H1 (cell line): ENCODE measurements at regions not wholly inside any gene's neighbourhood (a gene's known extent, or its start where the extent isn't known, plus 50 kb on each side); places are given as distances from the start of the nearest gene placed in this dataset.

ENCODE experiments used
- CTCF ChIA-PET: fragments of 300-600 bp; sonication (Branson Sonifier 250); formaldehyde crosslinking; loops from one replicate; lab custom pipeline; 2021; ENCODE audit not compliant: partially characterized antibody; lab: Charles Lee
- POLR2A ChIA-PET: fragments of 300-600 bp; sonication (Branson Sonifier 250); formaldehyde crosslinking; loops from one replicate; lab custom pipeline; 2021; ENCODE audit warnings: inconsistent platforms; ENCODE audit not compliant: partially characterized antibody; lab: Charles Lee
- DNase-seq, 2 experiments: peaks; one replicate each; pipeline versions ENCODE4 v3.0.0 to v3.0.0-alpha.2; 2010 to 2022; ENCODE audit warnings: low spot score in 2 of 2, low read depth in 1 of 2, mixed read lengths in 1 of 2
- FAIRE-seq: peaks from 2 replicates; lab custom pipeline; 2011; peaks lifted over from hg19 to GRCh38; lab: Jason Lieb, UNC
- H2AFZ ChIP-seq: 2 replicates; pipeline ENCODE4 v1.8.1; 2012; ENCODE audit warnings: low read length, inconsistent platforms
- H2AK5ac ChIP-seq: 2 replicates; pipeline ENCODE4 v1.6.1; 2013; ENCODE audit warnings: low read depth, low read length
- H2BK120ac ChIP-seq: replicated peaks from 2 replicates; pipeline ENCODE3; 2013; ENCODE audit warnings: low read depth, low read length, inconsistent platforms
- H2BK12ac ChIP-seq: 2 replicates; pipeline ENCODE4 v1.6.1; 2013; ENCODE audit warnings: low read depth, low read length
- H2BK15ac ChIP-seq: 2 replicates; pipeline ENCODE4 v1.6.1; 2013; ENCODE audit warnings: low read length
- H2BK20ac ChIP-seq: 2 replicates; pipeline ENCODE4 v1.6.1; 2013; ENCODE audit warnings: low read length
- H2BK5ac ChIP-seq: 2 replicates; pipeline ENCODE4 v1.6.1; 2013; ENCODE audit warnings: low read depth, low read length
- H3K14ac ChIP-seq: 2 replicates; pipeline ENCODE4 v1.6.1; 2013; ENCODE audit warnings: inconsistent platforms; ENCODE audit not compliant: insufficient read length
- H3K18ac ChIP-seq: 2 replicates; pipeline ENCODE4 v1.6.1; 2013; ENCODE audit warnings: low read length; ENCODE audit errors: extremely low read depth
- H3K23ac ChIP-seq: 2 replicates; pipeline ENCODE4 v1.6.1; 2013; ENCODE audit warnings: inconsistent platforms; ENCODE audit not compliant: insufficient read length
- H3K23me2 ChIP-seq: 2 replicates; pipeline ENCODE4 v1.6.1; 2013; ENCODE audit warnings: low read depth, low read length
- H3K27ac ChIP-seq: 2 replicates; pipeline ENCODE4 v1.6.1; 2011; ENCODE audit warnings: low read depth, low read length, inconsistent platforms
- H3K27me3 ChIP-seq, 4 experiments: replicated peaks in 1 of 4; 1 replicate in 1 of 4; 2 replicates in 3 of 4; pipeline versions ENCODE4 v1.6.1 to v1.8.1; 2011 to 2013; ENCODE audit warnings: low read length in 3 of 4, mild to moderate bottlenecking in 3 of 4, inconsistent platforms in 2 of 4, mixed read lengths in 2 of 4, moderate library complexity in 1 of 4; ENCODE audit not compliant: control insufficient read depth in 3 of 4, insufficient read depth in 3 of 4; ENCODE audit errors: extremely low read depth in 1 of 4
- H3K36me3 ChIP-seq, 4 experiments: 2 replicates each; pipeline versions ENCODE4 v1.6.1 to v1.8.1; 2011 to 2013; ENCODE audit warnings: mild to moderate bottlenecking in 4 of 4, low read length in 3 of 4, moderate library complexity in 2 of 4, control low read depth in 1 of 4, inconsistent platforms in 1 of 4; ENCODE audit not compliant: insufficient read depth in 4 of 4, control insufficient read depth in 2 of 4
- H3K4ac ChIP-seq: replicated peaks from 2 replicates; pipeline ENCODE3; 2013; ENCODE audit warnings: low read length, low read depth, mixed read lengths, inconsistent platforms; ENCODE audit not compliant: insufficient read length
- H3K4me1 ChIP-seq, 4 experiments: replicated peaks in 1 of 4; 1 replicate in 1 of 4; 2 replicates in 3 of 4; pipeline versions ENCODE4 v1.6.1 to v1.8.1; 2011 to 2013; ENCODE audit warnings: low read length in 3 of 4, inconsistent platforms in 2 of 4, mixed read lengths in 1 of 4; ENCODE audit not compliant: insufficient read depth in 4 of 4, control insufficient read depth in 3 of 4
- H3K4me2 ChIP-seq, 2 experiments: 2 replicates each; pipeline versions ENCODE4 v1.6.1 to v1.8.1; 2011 to 2013; ENCODE audit warnings: low read depth in 2 of 2, low read length in 2 of 2, control low read depth in 1 of 2, inconsistent platforms in 1 of 2, mild to moderate bottlenecking in 1 of 2; ENCODE audit not compliant: insufficient read depth in 1 of 2
- H3K4me3 ChIP-seq, 4 experiments: fragments of 200-600, 300-600 bp in 1 of 4; sonication (generic), shearing (Covaris generic), sonication (Bioruptor Twin) in 1 of 4; 2 replicates each; pipeline versions ENCODE4 v1.5.1 to v1.8.1; 2011 to 2016; ENCODE audit warnings: low read length in 4 of 4, low read depth in 3 of 4, control low read depth in 2 of 4, inconsistent platforms in 2 of 4, mild to moderate bottlenecking in 2 of 4, mixed read lengths in 1 of 4, moderate library complexity in 1 of 4; ENCODE audit not compliant: insufficient read depth in 2 of 4; ENCODE audit errors: extremely low read depth in 1 of 4
- H3K56ac ChIP-seq: replicated peaks from 2 replicates; pipeline ENCODE3; 2013; ENCODE audit warnings: low read depth, mild to moderate bottlenecking, mixed read lengths, low read length, inconsistent platforms; ENCODE audit not compliant: insufficient read length
- H3K79me1 ChIP-seq: 2 replicates; pipeline ENCODE4 v1.6.1; 2013; ENCODE audit warnings: low read depth, low read length, control low read depth
- H3K79me2 ChIP-seq, 2 experiments: 2 replicates each; pipeline versions ENCODE4 v1.6.1 to v1.8.1; 2012 to 2013; ENCODE audit warnings: low read length in 2 of 2, mild to moderate bottlenecking in 2 of 2, inconsistent platforms in 1 of 2; ENCODE audit not compliant: insufficient read depth in 2 of 2, control insufficient read depth in 1 of 2
- H3K9ac ChIP-seq, 4 experiments: replicated peaks in 1 of 4; 1 replicate in 1 of 4; 2 replicates in 3 of 4; pipeline versions ENCODE4 v1.6.1 to v1.8.1; 2011 to 2013; ENCODE audit warnings: low read depth in 3 of 4, low read length in 3 of 4, control low read depth in 2 of 4, mild to moderate bottlenecking in 2 of 4, moderate library complexity in 2 of 4, inconsistent platforms in 1 of 4; ENCODE audit errors: extremely low read depth in 1 of 4
- H3K9me3 ChIP-seq, 2 experiments: 2 replicates each; pipeline versions ENCODE4 v1.6.1 to v1.8.1; 2012 to 2013; ENCODE audit warnings: mild to moderate bottlenecking in 2 of 2, moderate library complexity in 2 of 2, control low read depth in 1 of 2, inconsistent platforms in 1 of 2, low read depth in 1 of 2, low read length in 1 of 2, mixed read lengths in 1 of 2; ENCODE audit not compliant: insufficient read depth in 2 of 2
- H4K20me1 ChIP-seq, 2 experiments: replicated peaks in 1 of 2; 2 replicates each; pipeline versions ENCODE3 to v1.8.1; 2011 to 2013; ENCODE audit warnings: inconsistent platforms in 2 of 2, low read length in 2 of 2, mild to moderate bottlenecking in 1 of 2; ENCODE audit not compliant: insufficient read depth in 2 of 2, control insufficient read depth in 1 of 2
- H4K5ac ChIP-seq: 2 replicates; pipeline ENCODE4 v1.6.1; 2013; ENCODE audit warnings: low read length, low read depth, mixed read lengths, inconsistent platforms; ENCODE audit not compliant: insufficient read length
- H4K8ac ChIP-seq: 2 replicates; pipeline ENCODE4 v1.8.0; 2013; ENCODE audit warnings: mild to moderate bottlenecking, moderate library complexity, low read length, inconsistent platforms; ENCODE audit not compliant: insufficient read depth; ENCODE audit errors: extremely low read depth
- H4K91ac ChIP-seq: replicated peaks from 2 replicates; pipeline ENCODE3; 2013; ENCODE audit warnings: low read length, mixed read lengths, inconsistent platforms; ENCODE audit not compliant: insufficient read length
- CBX5 ChIP-seq: fragments of 300-800, 300-1000 bp; sonication (generic); IDR thresholded peaks from 2 replicates; pipeline ENCODE4 v1.7.1; 2016; ENCODE audit warnings: antibody characterized with exemption, low read length, low read depth
- WGBS, 2 experiments: shearing (Covaris generic) in 1 of 2; methylation state at CpG; one replicate each; pipeline versions ENCODE4 v1.1.6 to v1.1.7; 2013 to 2015; ENCODE audit warnings: low lambda C conversion rate in 2 of 2, mixed read lengths in 2 of 2, inconsistent platforms in 1 of 2, low coverage in 1 of 2, missing lambda C conversion rate in 1 of 2; ENCODE audit not compliant: insufficient replicate concordance in 2 of 2, insufficient coverage in 1 of 2, insufficient read length in 1 of 2; ENCODE audit errors: extremely low coverage in 1 of 2, missing lambda C conversion rate in 1 of 2; 5-methylcytosine and 5-hydroxymethylcytosine counted together

- FAIRE-seq (no peak), DNase-seq (no peak)
- Histone ChIP-seq H3K23me2 (no peaks in the 10 kb centered on the region), H3K56ac (no peak overlapping the region), H2BK120ac (no peak overlapping the region), H3K23ac (no peak overlapping the region), H2AFZ (no peak overlapping the region), H3K79me2 (no peaks in the 10 kb centered on the region), H4K8ac (no peak overlapping the region), H3K27me3 (peaks cover 0 to 1% (median 0%) of the 10 kb centered on the region in 4 experiments; a peak in 1 of 7 replicates), H3K18ac (no peak overlapping the region), H2BK20ac (no peak overlapping the region), H3K4ac (no peak overlapping the region), H3K4me3 (no peak overlapping the region), H3K9ac (no peak overlapping the region), H2BK5ac (no peak overlapping the region), H3K79me1 (no peaks in the 10 kb centered on the region), H3K9me3 (no peaks in the 10 kb centered on the region), H2BK15ac (no peak overlapping the region), H3K27ac (no peak overlapping the region), H3K14ac (no peak overlapping the region), H3K36me3 (no peaks in the 10 kb centered on the region), H4K91ac (no peak overlapping the region), H3K4me1 (no peaks in the 10 kb centered on the region), H2AK5ac (no peak overlapping the region), H3K4me2 (no peak overlapping the region), H4K5ac (no peak overlapping the region), H2BK12ac (no peak overlapping the region), H4K20me1 (no peaks in the 10 kb centered on the region)
- no peak for TF ChIP-seq CBX5
- POLR2A ChIA-PET, result no interaction called here
- CTCF ChIA-PET, result no interaction called here
- 86% methylated on average over 1 of the region's 1 CpG; no CpG with 5 or more reads in 1 of the 2 experiments for WGBS, 2 experiments
Measured at GRCh38 chr1:177426497-177426896, 255.7 kb downstream of the BRINP2 start.
